HG03196 (cell line): ENCODE measurements at regions not wholly inside any gene's neighbourhood (a gene's known extent, or its start where the extent isn't known, plus 50 kb on each side); places are given as distances from the start of the nearest gene placed in this dataset.
"Not testable (repeated sequence)": the region's sequence is repeated elsewhere in the genome, so short reads cannot be mapped to it uniquely, and the experiment has no call there.

ENCODE experiments used
- ATAC-seq: cut with Tn5 transposase; IDR thresholded peaks from one replicate; pipeline ENCODE4 v1.9.1; 2021; ENCODE audit not compliant: unreplicated experiment

- ATAC-seq, result no peak
Measured at GRCh38 chr7:93830141-93830925, 60.2 kb downstream of the TFPI2 start.

- no peak for ATAC-seq
Measured at GRCh38 chr7:93828260-93828659, 62.3 kb downstream of the TFPI2 start.

- no peak for ATAC-seq
Measured at GRCh38 chr7:93823621-93824020, 66.9 kb downstream of the TFPI2 start.

- ATAC-seq, result no peak
Measured at GRCh38 chr7:93821463-93821862, 69.1 kb downstream of the TFPI2 start.

GRCh38 chr7:93819699-93820098, 70.9 kb downstream of the TFPI2 start:
- no peak for ATAC-seq

GRCh38 chr7:93817526-93817925, 73.0 kb downstream of the TFPI2 start:
- ATAC-seq, result no peak

- no peak for ATAC-seq
Measured at GRCh38 chr7:93817004-93817403, 73.5 kb downstream of the TFPI2 start.

- ATAC-seq, result no peak
Measured at GRCh38 chr7:93813514-93813913, 77.0 kb downstream of the TFPI2 start.

GRCh38 chr7:93812061-93812460, 78.5 kb downstream of the TFPI2 start:
- ATAC-seq, result no peak

- ATAC-seq, result no peak
Measured at GRCh38 chr7:93811198-93811597, 79.4 kb downstream of the TFPI2 start.

- no peak for ATAC-seq
Measured at GRCh38 chr7:93810561-93810960, 80.0 kb downstream of the TFPI2 start.

- ATAC-seq, result no peak
Measured at GRCh38 chr7:93804726-93805125, 85.8 kb downstream of the TFPI2 start.

GRCh38 chr7:93799750-93800357, 90.7 kb downstream of the TFPI2 start:
- ATAC-seq, result no peak

GRCh38 chr7:93793084-93793697, 97.4 kb downstream of the TFPI2 start:
- ATAC-seq, result not testable (repeated sequence)

- no peak for ATAC-seq
Measured at GRCh38 chr7:93779115-93779514, 111.4 kb downstream of the TFPI2 start.

- ATAC-seq, result no peak
Measured at GRCh38 chr7:93778384-93778783, 112.2 kb downstream of the TFPI2 start.

GRCh38 chr7:93773446-93773845, 117.1 kb downstream of the TFPI2 start:
- no peak for ATAC-seq

GRCh38 chr7:93765475-93765874, 125.1 kb downstream of the TFPI2 start:
- no peak for ATAC-seq

GRCh38 chr7:93758631-93759030, 131.9 kb downstream of the TFPI2 start:
- no peak for ATAC-seq

- no peak for ATAC-seq
Measured at GRCh38 chr7:93757426-93757825, 133.1 kb downstream of the TFPI2 start.

GRCh38 chr7:93756890-93757289, 133.7 kb downstream of the TFPI2 start:
- no peak for ATAC-seq

- no peak for ATAC-seq
Measured at GRCh38 chr7:93751421-93751820, 139.1 kb downstream of the TFPI2 start.
